ENCODE measurements at regions not wholly inside any gene's neighbourhood (a gene's known extent, or its start where the extent isn't known, plus 50 kb on each side); places are given as distances from the start of the nearest gene placed in this dataset.

GRCh38 chr4:100780126-100780525 lies 262.3 kb upstream of the EMCN start:
- no peaks in the 10 kb centered on the region for H3K36me3 ChIP-seq (replicated peaks; ENCODE audit: insufficient read depth, low read depth)
- no peak overlapping the region for H3K4me3 ChIP-seq
- no peaks in the 10 kb centered on the region for H3K4me1 ChIP-seq (ENCODE audit: insufficient read depth)
- H3K79me2 ChIP-seq: no peaks in the 10 kb centered on the region
- H4K20me1 ChIP-seq (ENCODE audit: insufficient read depth, poor library complexity, severe bottlenecking): no peaks in the 10 kb centered on the region
- H3K27me3 ChIP-seq: no peaks in the 10 kb centered on the region
- H3K27ac ChIP-seq: no peak overlapping the region
- H3K4me2 ChIP-seq: no peak overlapping the region
- H2AFZ ChIP-seq: no peak overlapping the region
- no peaks in the 10 kb centered on the region for H3K9me3 ChIP-seq (ENCODE audit: low read depth)
- no peak for DNase-seq (ENCODE audit: low spot score)
- no peak for TF ChIP-seq EZH2phosphoT487 (IDR thresholded peaks at IDR 0.05; ENCODE audit: low read depth, severe bottlenecking, unreplicated experiment)
- TF ChIP-seq, protein P1, sequence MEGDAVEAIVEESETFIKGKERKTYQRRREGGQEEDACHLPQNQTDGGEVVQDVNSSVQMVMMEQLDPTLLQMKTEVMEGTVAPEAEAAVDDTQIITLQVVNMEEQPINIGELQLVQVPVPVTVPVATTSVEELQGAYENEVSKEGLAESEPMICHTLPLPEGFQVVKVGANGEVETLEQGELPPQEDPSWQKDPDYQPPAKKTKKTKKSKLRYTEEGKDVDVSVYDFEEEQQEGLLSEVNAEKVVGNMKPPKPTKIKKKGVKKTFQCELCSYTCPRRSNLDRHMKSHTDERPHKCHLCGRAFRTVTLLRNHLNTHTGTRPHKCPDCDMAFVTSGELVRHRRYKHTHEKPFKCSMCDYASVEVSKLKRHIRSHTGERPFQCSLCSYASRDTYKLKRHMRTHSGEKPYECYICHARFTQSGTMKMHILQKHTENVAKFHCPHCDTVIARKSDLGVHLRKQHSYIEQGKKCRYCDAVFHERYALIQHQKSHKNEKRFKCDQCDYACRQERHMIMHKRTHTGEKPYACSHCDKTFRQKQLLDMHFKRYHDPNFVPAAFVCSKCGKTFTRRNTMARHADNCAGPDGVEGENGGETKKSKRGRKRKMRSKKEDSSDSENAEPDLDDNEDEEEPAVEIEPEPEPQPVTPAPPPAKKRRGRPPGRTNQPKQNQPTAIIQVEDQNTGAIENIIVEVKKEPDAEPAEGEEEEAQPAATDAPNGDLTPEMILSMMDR (IDR thresholded peaks at IDR 0.05; ENCODE audit: poor library complexity): no peak
- TF ChIP-seq EZH2 (IDR thresholded peaks at IDR 0.05; ENCODE audit: borderline replicate concordance): no peak
- H3K9me2 ChIP-seq (replicated peaks; ENCODE audit: insufficient read depth): no peaks in the 10 kb centered on the region

- DNase-seq (ENCODE audit: low spot score): no peak
- H3K4me2 ChIP-seq: no peak overlapping the region
- no peaks in the 10 kb centered on the region for H3K9me2 ChIP-seq (replicated peaks; ENCODE audit: insufficient read depth)
- no peak overlapping the region for H3K4me3 ChIP-seq
- TF ChIP-seq EZH2 (IDR thresholded peaks at IDR 0.05; ENCODE audit: borderline replicate concordance): no peak
- no peak for TF ChIP-seq EZH2phosphoT487 (IDR thresholded peaks at IDR 0.05; ENCODE audit: low read depth, severe bottlenecking, unreplicated experiment)
- TF ChIP-seq, protein P1 (IDR thresholded peaks at IDR 0.05; ENCODE audit: poor library complexity): no peak
- no peaks in the 10 kb centered on the region for H4K20me1 ChIP-seq (ENCODE audit: insufficient read depth, poor library complexity, severe bottlenecking)
- no peak overlapping the region for H2AFZ ChIP-seq
- H3K79me2 ChIP-seq: no peaks in the 10 kb centered on the region
- H3K9me3 ChIP-seq (ENCODE audit: low read depth): no peaks in the 10 kb centered on the region
- no peaks in the 10 kb centered on the region for H3K36me3 ChIP-seq (replicated peaks; ENCODE audit: insufficient read depth, low read depth)
- 87% methylated on average over 5 of the region's 5 CpGs for WGBS (ENCODE audit: low lambda C conversion rate, missing lambda C conversion rate)
- no peaks in the 10 kb centered on the region for H3K4me1 ChIP-seq (ENCODE audit: insufficient read depth)
- H3K27me3 ChIP-seq: no peaks in the 10 kb centered on the region
- H3K27ac ChIP-seq: no peak overlapping the region
These were observed 260.6 kb upstream of the EMCN start for GRCh38 chr4:100778431-100778830.

GRCh38 chr4:100762738-100763137 lies 244.9 kb upstream of the EMCN start:
- WGBS (ENCODE audit: low lambda C conversion rate, missing lambda C conversion rate): 50% methylated on average over 1 of the region's 1 CpG
- no peak overlapping the region for H3K27ac ChIP-seq
- no peaks in the 10 kb centered on the region for H4K20me1 ChIP-seq (ENCODE audit: insufficient read depth, poor library complexity, severe bottlenecking)
- TF ChIP-seq EZH2phosphoT487 (IDR thresholded peaks at IDR 0.05; ENCODE audit: low read depth, severe bottlenecking, unreplicated experiment) (no peak), EZH2 (IDR thresholded peaks at IDR 0.05; ENCODE audit: borderline replicate concordance) (no peak)
- TF ChIP-seq, protein P1 (IDR thresholded peaks at IDR 0.05; ENCODE audit: poor library complexity): no peak
- no peak overlapping the region for H3K4me2 ChIP-seq
- H3K4me1 ChIP-seq (ENCODE audit: insufficient read depth): no peaks in the 10 kb centered on the region
- H3K79me2 ChIP-seq: no peaks in the 10 kb centered on the region
- peak; percentile 11 for DNase-seq (ENCODE audit: low spot score)
- H3K9me3 ChIP-seq (ENCODE audit: low read depth): no peaks in the 10 kb centered on the region
- H3K36me3 ChIP-seq (replicated peaks; ENCODE audit: insufficient read depth, low read depth): no peaks in the 10 kb centered on the region
- no peaks in the 10 kb centered on the region for H3K27me3 ChIP-seq
- H3K9me2 ChIP-seq (replicated peaks; ENCODE audit: insufficient read depth): no peaks in the 10 kb centered on the region
- no peak overlapping the region for H3K4me3 ChIP-seq
- H2AFZ ChIP-seq: no peak overlapping the region

DNA sequence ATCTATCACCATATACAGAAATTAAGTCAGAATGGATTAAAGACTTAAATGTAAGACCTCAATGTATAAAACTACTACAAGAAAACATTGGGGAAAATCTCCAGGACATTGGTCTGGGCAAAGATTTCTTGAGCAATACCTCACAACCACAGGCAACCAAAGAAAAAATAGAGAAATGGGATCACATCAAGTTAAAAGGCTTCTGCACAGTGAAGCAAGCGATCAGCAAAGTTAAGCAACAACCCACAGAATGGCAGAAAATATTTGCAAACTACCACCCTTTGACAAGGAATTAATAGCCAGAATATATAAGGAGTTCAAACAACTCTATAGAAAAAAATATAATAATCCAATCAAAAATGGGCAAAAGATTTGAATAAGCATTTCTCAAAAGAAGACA lies 236.9 kb upstream of the EMCN start:
- Histone ChIP-seq H3K27me3 (no peaks in the 10 kb centered on the region), H3K9me2 (replicated peaks; ENCODE audit: insufficient read depth) (no peaks in the 10 kb centered on the region), H3K79me2 (no peaks in the 10 kb centered on the region), H3K9me3 (ENCODE audit: low read depth) (no peaks in the 10 kb centered on the region), H4K20me1 (ENCODE audit: insufficient read depth, poor library complexity, severe bottlenecking) (no peaks in the 10 kb centered on the region), H3K36me3 (replicated peaks; ENCODE audit: insufficient read depth, low read depth) (no peaks in the 10 kb centered on the region), H3K27ac (no peak overlapping the region), H3K4me3 (no peak overlapping the region), H3K4me1 (ENCODE audit: insufficient read depth) (no peaks in the 10 kb centered on the region), H2AFZ (no peak overlapping the region), H3K4me2 (no peak overlapping the region)
- TF ChIP-seq EZH2phosphoT487 (IDR thresholded peaks at IDR 0.05; ENCODE audit: low read depth, severe bottlenecking, unreplicated experiment) (no peak), EZH2 (IDR thresholded peaks at IDR 0.05; ENCODE audit: borderline replicate concordance) (no peak)
- TF ChIP-seq, protein P1 (IDR thresholded peaks at IDR 0.05; ENCODE audit: poor library complexity): no peak
- DNase-seq (ENCODE audit: low spot score): no peak
- WGBS (ENCODE audit: low lambda C conversion rate, missing lambda C conversion rate): 84% methylated on average over 1 of the region's 1 CpG
